Neuronal stem cell (in vitro differentiated cells): ENCODE measurements at regions not wholly inside any gene's neighbourhood (a gene's known extent, or its start where the extent isn't known, plus 50 kb on each side); places are given as distances from the start of the nearest gene placed in this dataset.

Source experiments
- DNase-seq: peaks from one replicate; pipeline ENCODE4 v3.0.0-alpha.2; 2013; ENCODE audit warnings: low spot score
- H2AFZ ChIP-seq: one replicate; pipeline ENCODE4 v1.6.1; 2013; ENCODE audit warnings: mild to moderate bottlenecking, low read length, inconsistent platforms
- H2AK5ac ChIP-seq: 2 replicates; pipeline ENCODE4 v1.6.1; 2013; ENCODE audit warnings: low read depth, mild to moderate bottlenecking, inconsistent platforms, low read length, moderate library complexity, mixed read lengths
- H2BK120ac ChIP-seq: 2 replicates; pipeline ENCODE4 v1.6.1; 2013; ENCODE audit warnings: low read depth, mild to moderate bottlenecking, inconsistent platforms, low read length, moderate library complexity, mixed read lengths
- H2BK12ac ChIP-seq: one replicate; pipeline ENCODE4 v1.6.1; 2013; ENCODE audit warnings: low read length, inconsistent platforms
- H2BK15ac ChIP-seq: 2 replicates; pipeline ENCODE4 v1.6.1; 2013; ENCODE audit warnings: mild to moderate bottlenecking, low read length, inconsistent platforms, mixed read lengths
- H2BK5ac ChIP-seq: one replicate; pipeline ENCODE4 v1.6.1; 2013; ENCODE audit warnings: inconsistent platforms, mild to moderate bottlenecking, low read length, moderate library complexity
- H3K14ac ChIP-seq: one replicate; pipeline ENCODE4 v1.6.1; 2013; ENCODE audit warnings: low read length, inconsistent platforms
- H3K18ac ChIP-seq: 2 replicates; pipeline ENCODE4 v1.6.1; 2013; ENCODE audit warnings: low read length, inconsistent platforms
- H3K23ac ChIP-seq: 2 replicates; pipeline ENCODE4 v1.6.1; 2013; ENCODE audit warnings: low read depth, mild to moderate bottlenecking, mixed read lengths, low read length, inconsistent platforms; ENCODE audit not compliant: poor library complexity
- H3K27ac ChIP-seq: replicated peaks from 3 replicates; pipeline ENCODE4 v1.5.1; 2013; ENCODE audit warnings: low read length, inconsistent platforms
- H3K27me3 ChIP-seq, 3 experiments: 2 replicates each; pipeline ENCODE4 v1.6.1; 2013; ENCODE audit warnings: low read length in 3 of 3, mild to moderate bottlenecking in 2 of 3, inconsistent platforms in 1 of 3, low read depth in 1 of 3, mixed read lengths in 1 of 3, moderate library complexity in 1 of 3; ENCODE audit not compliant: control insufficient read depth in 3 of 3, insufficient read depth in 3 of 3
- H3K36me3 ChIP-seq, 2 donors: replicated peaks in 1 of 2; 2 replicates each; pipeline ENCODE4 v1.6.1; 2013; ENCODE audit warnings: low read length in 2 of 2; ENCODE audit not compliant: control insufficient read depth in 2 of 2, insufficient read depth in 2 of 2
- H3K4ac ChIP-seq: 2 replicates; pipeline ENCODE4 v1.6.1; 2013; ENCODE audit warnings: inconsistent platforms, mild to moderate bottlenecking, low read length, moderate library complexity
- H3K4me1 ChIP-seq, 2 donors: 1 replicate in 1 of 2; 2 replicates in 1 of 2; pipeline ENCODE4 v1.6.1; 2013; ENCODE audit warnings: low read length in 2 of 2, low read depth in 1 of 2; ENCODE audit not compliant: control insufficient read depth in 2 of 2, insufficient read depth in 1 of 2
- H3K4me2 ChIP-seq: one replicate; pipeline ENCODE4 v1.6.1; 2013; ENCODE audit warnings: mild to moderate bottlenecking, low read length, inconsistent platforms; ENCODE audit not compliant: insufficient read depth, poor library complexity, severe bottlenecking
- H3K4me3 ChIP-seq, 2 donors: 2 replicates each; pipeline ENCODE4 v1.5.1; 2013; ENCODE audit warnings: low read length in 2 of 2, mild to moderate bottlenecking in 2 of 2, inconsistent platforms in 1 of 2, moderate library complexity in 1 of 2
- H3K79me1 ChIP-seq: one replicate; pipeline ENCODE4 v1.6.1; 2013; ENCODE audit warnings: low read depth, mild to moderate bottlenecking, inconsistent platforms, low read length, moderate library complexity
- H3K9ac ChIP-seq: one replicate; pipeline ENCODE4 v1.6.1; 2013; ENCODE audit warnings: mild to moderate bottlenecking, low read depth, low read length, inconsistent platforms; ENCODE audit not compliant: poor library complexity
- H3K9me3 ChIP-seq, 2 donors: replicated peaks in 1 of 2; 2 replicates each; pipeline versions ENCODE3 to v1.6.1; 2013; ENCODE audit warnings: low read length in 2 of 2, mild to moderate bottlenecking in 2 of 2, inconsistent platforms in 1 of 2, low read depth in 1 of 2, mixed read lengths in 1 of 2, moderate library complexity in 1 of 2; ENCODE audit not compliant: control insufficient read depth in 2 of 2, insufficient read depth in 1 of 2
- H4K8ac ChIP-seq: one replicate; pipeline ENCODE4 v1.6.1; 2013; ENCODE audit warnings: low read depth, mild to moderate bottlenecking, inconsistent platforms, low read length, moderate library complexity
- H4K91ac ChIP-seq: one replicate; pipeline ENCODE4 v1.6.1; 2013; ENCODE audit warnings: low read length, low read depth, mild to moderate bottlenecking, inconsistent platforms; ENCODE audit not compliant: poor library complexity
- WGBS, 2 donors: extraction: QIAGEN DNeasy Blood & Tissue Kit; methylation state at CpG; one replicate each; pipeline ENCODE4 v1.1.7; 2013; ENCODE audit warnings: missing lambda C conversion rate in 2 of 2, mixed read lengths in 1 of 2; ENCODE audit not compliant: insufficient read length in 2 of 2, insufficient replicate concordance in 1 of 2; ENCODE audit errors: extremely low coverage in 2 of 2; 5-methylcytosine and 5-hydroxymethylcytosine counted together

DNA sequence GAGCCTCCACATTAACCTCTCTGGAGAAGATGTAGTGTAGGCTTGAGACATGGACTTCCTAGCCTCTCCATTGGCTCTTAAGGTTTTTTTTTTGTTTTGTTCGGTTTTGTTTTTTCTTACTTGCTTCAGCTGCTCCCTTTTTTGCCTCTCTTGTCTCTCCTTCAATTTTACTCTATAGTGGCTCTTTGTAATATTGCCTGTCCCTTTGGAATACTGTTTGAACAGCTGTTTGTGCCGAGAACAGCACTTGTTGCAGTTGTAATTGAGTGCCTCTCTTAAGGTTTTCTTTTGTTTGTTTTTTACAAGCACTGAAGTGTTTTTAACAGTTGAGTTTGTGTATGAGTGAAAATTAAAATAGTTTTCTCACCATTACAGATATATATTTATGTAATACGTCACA, 567.7 kb downstream of the LRFN5 start:
- Histone ChIP-seq H3K9ac (no peak overlapping the region), H2AK5ac (no peak overlapping the region), H3K9me3 (no peaks in the 10 kb centered on the region), H3K4me2 (no peak overlapping the region), H3K27me3 (no peaks in the 10 kb centered on the region), H4K8ac (no peak overlapping the region), H2BK15ac (no peak overlapping the region), H3K14ac (no peak overlapping the region), H3K36me3 (no peaks in the 10 kb centered on the region), H3K4me1 (no peaks in the 10 kb centered on the region), H2BK12ac (no peak overlapping the region), H4K91ac (no peak overlapping the region), H3K23ac (no peak overlapping the region), H2AFZ (no peak overlapping the region), H2BK5ac (no peak overlapping the region), H3K79me1 (no peaks in the 10 kb centered on the region), H3K4ac (no peak overlapping the region), H3K27ac (no peak overlapping the region), H3K18ac (no peak overlapping the region), H2BK120ac (no peak overlapping the region), H3K4me3 (no peak overlapping the region)
- no CpG with 5 or more reads among the region's 3 CpGs for WGBS, 2 donors
- DNase-seq: no peak

DNA sequence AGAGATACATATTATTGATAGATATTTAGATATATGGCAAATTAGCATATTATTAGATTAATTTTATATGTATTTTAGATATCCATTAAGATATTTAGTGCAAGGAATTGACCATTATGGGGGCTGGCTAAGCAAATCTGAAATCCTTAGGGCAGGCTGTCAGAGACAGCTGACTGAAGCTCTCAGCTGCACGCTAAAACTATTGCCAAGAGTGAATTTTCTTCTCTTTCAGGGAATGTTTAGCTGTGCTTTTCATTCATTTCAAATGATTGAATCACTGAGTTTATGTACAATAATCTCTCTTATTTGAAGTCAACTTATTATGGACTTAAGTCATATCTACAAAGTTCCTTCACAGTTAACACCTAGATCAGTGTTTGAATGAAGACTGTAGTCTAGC, 566.5 kb downstream of the LRFN5 start:
- H2AK5ac ChIP-seq: no peak overlapping the region
- H3K27ac ChIP-seq: no peak overlapping the region
- no peaks in the 10 kb centered on the region for H3K79me1 ChIP-seq
- H3K4me1 ChIP-seq: no peaks in the 10 kb centered on the region
- H3K27me3 ChIP-seq: no peaks in the 10 kb centered on the region
- no peak overlapping the region for H3K4ac ChIP-seq
- H2BK15ac ChIP-seq: no peak overlapping the region
- no peak for DNase-seq
- no CpG with 5 or more reads among the region's 1 CpG for WGBS, 2 donors
- H4K8ac ChIP-seq: no peak overlapping the region
- no peak overlapping the region for H2AFZ ChIP-seq
- H3K18ac ChIP-seq: no peak overlapping the region
- H2BK120ac ChIP-seq: no peak overlapping the region
- H3K4me2 ChIP-seq: no peak overlapping the region
- no peaks in the 10 kb centered on the region for H3K9me3 ChIP-seq
- H3K23ac ChIP-seq: no peak overlapping the region
- no peak overlapping the region for H4K91ac ChIP-seq
- H3K4me3 ChIP-seq: no peak overlapping the region
- H2BK12ac ChIP-seq: no peak overlapping the region
- H3K14ac ChIP-seq: no peak overlapping the region
- no peak overlapping the region for H2BK5ac ChIP-seq
- no peak overlapping the region for H3K9ac ChIP-seq
- H3K36me3 ChIP-seq: no peaks in the 10 kb centered on the region

DNA sequence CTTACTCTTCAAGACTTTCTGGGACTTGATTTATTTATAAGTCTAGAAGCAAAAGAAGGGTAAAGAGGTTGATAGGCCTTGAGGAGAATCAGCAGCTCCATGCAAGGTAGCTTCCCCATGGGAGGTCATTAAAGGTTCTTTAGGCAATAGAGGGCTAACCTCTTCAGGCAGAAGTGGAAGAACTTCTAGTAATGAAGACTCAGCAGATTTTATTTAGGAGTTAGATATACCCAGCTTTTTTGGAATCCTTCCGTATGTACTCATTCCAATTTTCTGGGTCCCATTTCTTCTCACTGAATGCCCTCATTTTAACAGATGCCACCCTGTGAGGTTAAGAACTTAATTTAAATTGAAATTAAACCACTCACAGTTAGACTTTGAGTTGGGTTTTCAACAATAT, 565.6 kb downstream of the LRFN5 start:
- H2BK120ac ChIP-seq: no peak overlapping the region
- no peak overlapping the region for H3K27ac ChIP-seq
- DNase-seq: no peak
- no peak overlapping the region for H3K9ac ChIP-seq
- H2AFZ ChIP-seq: no peak overlapping the region
- H3K4me1 ChIP-seq: no peaks in the 10 kb centered on the region
- no CpG with 5 or more reads among the region's 1 CpG for WGBS, 2 donors
- no peaks in the 10 kb centered on the region for H3K27me3 ChIP-seq
- H3K14ac ChIP-seq: no peak overlapping the region
- no peaks in the 10 kb centered on the region for H3K36me3 ChIP-seq
- no peak overlapping the region for H4K8ac ChIP-seq
- no peak overlapping the region for H3K18ac ChIP-seq
- H4K91ac ChIP-seq: no peak overlapping the region
- no peak overlapping the region for H3K4ac ChIP-seq
- H3K4me2 ChIP-seq: no peak overlapping the region
- no peak overlapping the region for H2AK5ac ChIP-seq
- H3K79me1 ChIP-seq: no peaks in the 10 kb centered on the region
- no peak overlapping the region for H2BK5ac ChIP-seq
- H3K4me3 ChIP-seq: no peak overlapping the region
- no peak overlapping the region for H2BK15ac ChIP-seq
- no peak overlapping the region for H2BK12ac ChIP-seq
- no peaks in the 10 kb centered on the region for H3K9me3 ChIP-seq
- no peak overlapping the region for H3K23ac ChIP-seq

DNA sequence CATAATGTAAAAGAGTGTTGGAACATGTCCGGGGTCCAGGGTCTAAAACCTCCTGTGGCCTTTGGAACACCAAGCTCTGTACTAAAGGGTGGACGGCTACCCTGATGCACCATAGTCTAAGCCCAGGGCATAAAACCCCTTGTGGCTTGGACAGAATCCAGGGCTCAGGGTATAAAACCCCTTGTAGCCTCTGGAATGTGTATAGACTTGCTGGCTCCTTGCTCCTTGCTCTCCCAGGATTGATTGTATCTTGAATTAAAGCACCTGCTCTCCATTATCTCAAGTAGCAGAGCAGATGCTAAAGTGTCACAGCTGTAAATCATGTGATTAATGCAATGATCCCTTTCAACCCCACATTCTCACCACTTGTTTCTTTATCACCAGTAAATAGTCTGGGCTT, 556.5 kb downstream of the LRFN5 start:
- Histone ChIP-seq H2AK5ac (no peak overlapping the region), H3K18ac (no peak overlapping the region), H3K9me3 (no peaks in the 10 kb centered on the region), H3K4me1 (no peaks in the 10 kb centered on the region), H2BK5ac (no peak overlapping the region), H2BK120ac (no peak overlapping the region), H2BK12ac (no peak overlapping the region), H3K9ac (no peak overlapping the region), H3K36me3 (no peaks in the 10 kb centered on the region), H4K8ac (no peak overlapping the region), H3K14ac (no peak overlapping the region), H4K91ac (no peak overlapping the region), H3K27ac (no peak overlapping the region), H3K4me3 (no peak overlapping the region), H3K23ac (no peak overlapping the region), H3K79me1 (no peaks in the 10 kb centered on the region), H3K4me2 (no peak overlapping the region), H2BK15ac (no peak overlapping the region), H3K4ac (no peak overlapping the region), H2AFZ (no peak overlapping the region), H3K27me3 (no peaks in the 10 kb centered on the region)
- DNase-seq: no peak
- no CpG with 5 or more reads among the region's 2 CpGs for WGBS, 2 donors
